SIG-M5 treated with dmso at 0.1 percent for 504 hours (cell line): ENCODE measurements at regions not wholly inside any gene's neighbourhood (a gene's known extent, or its start where the extent isn't known, plus 50 kb on each side); places are given as distances from the start of the nearest gene placed in this dataset.

Experiments used
- DNase-seq: peaks from one replicate; lab custom pipeline; 2025; ENCODE audit not compliant: unreplicated experiment; lab: John Stamatoyannopoulos, UW

GRCh38 chr2:67701011-67701410 is 303.9 kb downstream of the ETAA1 start:
- DNase-seq: no peak

DNA sequence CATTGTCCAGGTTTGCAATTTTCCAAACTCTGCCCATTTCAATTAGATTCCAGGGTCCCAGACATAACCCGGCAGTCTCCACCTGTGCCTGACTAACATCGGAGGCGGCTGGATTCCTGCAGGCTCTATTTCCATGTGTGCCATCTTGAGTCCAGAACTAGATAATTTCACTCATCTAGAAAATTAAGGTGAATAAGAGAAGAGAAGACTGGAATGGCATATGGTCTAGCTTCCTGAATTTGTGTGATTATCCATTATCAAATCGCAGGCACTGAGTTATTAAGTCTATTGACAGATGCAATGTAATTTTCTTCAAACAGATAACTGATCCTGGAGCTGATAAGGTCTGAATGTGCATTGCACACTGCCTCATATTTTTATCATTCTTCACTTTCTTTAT is 305.2 kb downstream of the ETAA1 start:
- no peak for DNase-seq

GRCh38 chr2:67702937-67703336 is 305.8 kb downstream of the ETAA1 start:
- no peak for DNase-seq

DNA sequence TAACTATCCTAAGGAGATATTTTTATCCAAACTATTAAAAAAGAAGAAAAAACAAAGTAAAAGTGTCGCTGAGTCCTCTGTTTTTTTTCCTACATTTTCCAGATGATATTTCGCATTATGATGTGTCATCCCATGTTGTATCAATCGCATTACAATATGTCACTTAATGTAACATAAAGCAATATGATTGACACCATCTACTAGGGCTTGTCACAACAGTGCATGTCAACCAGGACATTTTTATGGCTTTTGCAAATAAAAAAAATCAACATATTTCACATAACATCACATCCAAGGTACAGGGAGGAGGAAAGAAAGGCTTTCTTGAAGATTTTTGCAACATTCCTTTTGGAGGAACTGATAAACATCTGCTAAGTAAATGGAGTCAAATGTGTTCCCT is 308.9 kb downstream of the ETAA1 start:
- no peak for DNase-seq

- no peak for DNase-seq
These were observed 310.8 kb downstream of the ETAA1 start for GRCh38 chr2:67707896-67708295.

GRCh38 chr2:67709835-67710234 is 312.7 kb downstream of the ETAA1 start:
- DNase-seq: no peak

DNA sequence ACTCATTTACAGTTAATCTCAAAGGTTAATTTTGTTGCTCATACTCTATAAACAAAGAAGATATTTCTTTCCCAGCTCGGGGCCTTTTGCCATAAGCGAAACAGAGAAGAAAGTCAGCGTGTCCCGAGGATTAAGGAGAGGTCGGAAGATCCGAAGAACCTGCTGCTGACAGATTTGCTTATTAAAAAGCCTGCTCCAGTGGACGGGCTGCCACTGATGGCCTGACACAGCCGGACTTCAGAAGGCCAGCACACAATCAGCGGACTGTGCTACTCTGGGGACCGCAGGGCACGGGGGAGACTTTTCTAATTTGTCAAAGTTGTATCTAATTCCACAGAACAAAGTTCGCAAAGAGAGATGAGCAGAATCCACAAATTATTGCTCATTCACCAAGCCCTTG is 315.4 kb downstream of the ETAA1 start:
- no peak for DNase-seq

GRCh38 chr2:67713376-67713775 is 316.2 kb downstream of the ETAA1 start:
- no peak for DNase-seq

GRCh38 chr2:67716895-67717396 is 319.8 kb downstream of the ETAA1 start:
- no peak for DNase-seq

- DNase-seq: no peak
These were observed 320.6 kb downstream of the ETAA1 start for GRCh38 chr2:67717692-67718091.

- no peak for DNase-seq
These were observed 322.2 kb downstream of the ETAA1 start for GRCh38 chr2:67719351-67719750.

GRCh38 chr2:67721516-67721915 is 324.4 kb downstream of the ETAA1 start:
- DNase-seq: no peak

GRCh38 chr2:67724261-67724660 is 327.1 kb downstream of the ETAA1 start:
- DNase-seq: no peak

DNA sequence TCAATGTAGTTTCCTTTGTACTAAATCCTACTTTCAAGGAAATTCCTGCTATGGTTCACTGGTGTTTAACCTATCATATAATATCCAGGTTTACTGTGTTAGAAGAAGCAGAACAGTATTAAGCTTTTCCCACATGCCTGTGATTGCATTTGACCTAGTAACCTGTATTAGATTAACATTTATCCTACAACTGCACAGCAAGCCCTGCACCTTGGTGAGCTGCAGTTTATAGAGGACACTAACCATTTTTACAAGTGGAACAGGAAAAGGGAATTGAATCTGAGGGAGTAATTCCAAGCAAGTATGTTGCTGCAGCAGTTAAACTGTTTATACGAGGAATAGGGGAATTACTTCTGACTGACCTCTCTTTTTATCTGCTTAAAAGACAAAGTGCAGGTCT is 328.6 kb downstream of the ETAA1 start:
- no peak for DNase-seq

- DNase-seq: no peak
These were observed 329.3 kb downstream of the ETAA1 start for GRCh38 chr2:67726416-67726815.

GRCh38 chr2:67727131-67727530 is 330.0 kb downstream of the ETAA1 start:
- DNase-seq: no peak

GRCh38 chr2:67727623-67728022 is 330.5 kb downstream of the ETAA1 start:
- no peak for DNase-seq

DNA sequence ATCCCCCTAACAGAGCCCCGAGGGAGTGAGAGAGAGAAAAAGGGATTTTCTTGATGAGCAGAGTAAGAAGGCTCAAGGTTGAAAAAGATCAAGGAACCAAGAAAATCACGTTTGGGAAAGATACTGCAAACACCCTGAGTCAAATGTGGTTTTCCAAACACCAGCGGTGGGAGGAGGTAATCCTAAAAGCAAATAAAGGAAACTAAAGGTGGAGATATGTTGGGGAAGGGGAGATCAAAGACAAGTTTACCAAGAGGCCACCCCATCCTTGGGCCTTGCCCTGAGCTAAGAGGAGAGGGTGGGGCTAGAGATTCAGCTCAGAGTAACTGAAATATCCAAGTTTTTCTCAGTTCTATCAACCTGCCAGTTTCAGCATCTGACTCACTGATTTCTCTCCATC is 332.3 kb downstream of the ETAA1 start:
- DNase-seq: no peak

GRCh38 chr2:67733517-67733916 is 329.3 kb downstream of the C1D start:
- no peak for DNase-seq

GRCh38 chr2:67752199-67752598 is 310.6 kb downstream of the C1D start:
- no peak for DNase-seq

- no peak for DNase-seq
These were observed 309.8 kb downstream of the C1D start for GRCh38 chr2:67752969-67753368.

DNA sequence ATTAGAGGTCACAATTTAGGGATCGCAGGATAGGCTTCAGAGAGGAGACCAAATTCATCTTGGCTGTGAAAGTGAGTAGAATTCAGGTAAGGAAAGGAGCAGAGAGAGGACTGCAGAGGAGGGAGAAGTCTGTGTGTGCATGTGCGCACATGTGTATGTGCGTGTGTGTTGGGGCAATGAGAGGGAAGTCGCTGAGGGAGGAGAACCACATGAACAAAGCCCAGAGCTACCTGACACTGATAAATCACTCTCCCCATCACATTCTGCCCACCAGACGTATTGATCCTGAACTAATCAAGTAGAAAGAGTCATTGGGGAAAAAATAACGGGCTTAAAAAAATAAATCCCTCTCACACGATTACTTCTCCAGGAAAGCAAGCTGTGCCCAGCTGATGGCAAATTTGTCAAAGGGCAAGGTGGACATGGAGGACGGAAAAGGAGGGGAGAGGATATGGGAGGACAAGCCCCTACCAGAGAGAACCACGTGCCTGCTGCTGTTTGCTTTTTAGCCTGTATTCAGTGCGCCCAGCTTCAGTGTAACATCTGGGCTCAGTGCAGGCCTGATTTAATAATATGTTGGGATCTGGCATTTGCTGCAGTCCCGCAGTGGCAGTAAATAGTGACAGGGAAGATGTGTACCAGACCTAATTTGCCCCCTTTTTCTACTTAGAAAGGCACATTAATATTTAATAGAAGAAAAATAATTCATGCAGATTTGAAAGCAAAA is 307.5 kb downstream of the C1D start:
- no peak for DNase-seq

DNA sequence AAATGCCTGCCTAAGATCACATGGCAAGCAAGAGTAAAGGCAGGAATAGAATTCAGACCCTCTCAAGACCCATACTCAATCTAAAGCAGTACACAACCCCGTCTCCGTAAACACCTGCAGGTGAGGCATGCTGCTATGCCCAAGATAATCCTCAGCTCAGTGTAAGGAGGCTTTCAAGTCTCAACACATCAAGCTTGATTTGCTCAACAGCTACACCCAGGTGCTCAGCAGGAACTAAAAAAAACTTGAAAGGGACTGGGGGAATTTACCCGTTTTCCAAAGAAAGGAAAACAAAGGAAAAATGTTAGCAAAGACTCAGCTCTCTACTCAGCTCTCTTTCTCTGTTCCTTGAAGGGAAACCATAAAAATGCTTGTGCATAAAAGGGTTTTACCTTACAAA is 301.8 kb downstream of the C1D start:
- DNase-seq: no peak
